NT2/D1 (cell line): ENCODE measurements at regions not wholly inside any gene's neighbourhood (a gene's known extent, or its start where the extent isn't known, plus 50 kb on each side); places are given as distances from the start of the nearest gene placed in this dataset.

Experiments
- SUZ12 ChIP-seq: IDR thresholded peaks from 2 replicates; pipeline ENCODE4 v1.6.1; 2011; ENCODE audit not compliant: insufficient read length, insufficient read depth; ENCODE audit errors: extremely low read depth
- ZNF274 ChIP-seq: IDR thresholded peaks from 2 replicates; pipeline ENCODE4 v1.6.1; 2011; ENCODE audit warnings: mild to moderate bottlenecking, low read depth, low read length

- TF ChIP-seq ZNF274: no peak
- TF ChIP-seq SUZ12: no peak
Observed at GRCh38 chr1:70633004-70633403, 221.9 kb downstream of the CTH start.
